HepG2 (cell line): ENCODE measurements at regions not wholly inside any gene's neighbourhood (a gene's known extent, or its start where the extent isn't known, plus 50 kb on each side); places are given as distances from the start of the nearest gene placed in this dataset.

Experiments used
- ADNP ChIP-seq: sonication (generic); formaldehyde crosslinking; IDR thresholded peaks from 2 replicates; pipeline ENCODE4 v1.4.0; 2020; ENCODE audit warnings: missing genetic modification reagents
- ERF ChIP-seq: IDR thresholded peaks from 2 replicates; pipeline ENCODE4 v1.6.1; 2018; ENCODE audit warnings: missing biosample characterization, missing genetic modification reagents
- ETV5 ChIP-seq: IDR thresholded peaks from 2 replicates; pipeline ENCODE4 v1.6.1; 2018; ENCODE audit warnings: missing biosample characterization, missing genetic modification reagents, inconsistent platforms, borderline replicate concordance
- JDP2 ChIP-seq: sonication (generic); formaldehyde crosslinking; IDR thresholded peaks from 2 replicates; pipeline ENCODE4 v1.8.1; 2022; ENCODE audit warnings: missing genetic modification reagents, borderline replicate concordance
- MBD4 ChIP-seq: IDR thresholded peaks from 2 replicates; pipeline ENCODE4 v1.6.1; 2012; ENCODE audit warnings: low read length, inconsistent platforms, borderline replicate concordance
- PHF8 ChIP-seq: sonication (generic); formaldehyde crosslinking; IDR thresholded peaks from 2 replicates; pipeline ENCODE4 v1.5.0; 2020; ENCODE audit warnings: missing genetic modification reagents
- SIX1 ChIP-seq: sonication (generic); formaldehyde crosslinking; IDR thresholded peaks from 2 replicates; pipeline ENCODE4 v1.4.0; 2020; ENCODE audit warnings: missing genetic modification reagents, borderline replicate concordance
- SP2 ChIP-seq: sonication (generic); formaldehyde crosslinking; IDR thresholded peaks from 2 replicates; pipeline ENCODE4 v1.5.1; 2020; ENCODE audit warnings: mild to moderate bottlenecking, missing genetic modification reagents
- TARDBP ChIP-seq: sonication (generic); formaldehyde crosslinking; IDR thresholded peaks from 2 replicates; pipeline ENCODE4 v1.8.0; 2022; ENCODE audit warnings: mild to moderate bottlenecking, missing genetic modification reagents
- ZMYM3 ChIP-seq: sonication (generic); formaldehyde crosslinking; IDR thresholded peaks from 2 replicates; pipeline ENCODE4 v1.5.1; 2020; ENCODE audit warnings: mild to moderate bottlenecking, missing genetic modification reagents
- ZNF230 ChIP-seq: sonication (generic); formaldehyde crosslinking; IDR thresholded peaks from 2 replicates; pipeline ENCODE4 v1.4.0; 2020; ENCODE audit warnings: mild to moderate bottlenecking, missing genetic modification reagents
- ZNF251 ChIP-seq: sonication (generic); formaldehyde crosslinking; IDR thresholded peaks from 2 replicates; pipeline ENCODE4 v1.9.0; 2021; ENCODE audit warnings: mild to moderate bottlenecking, missing genetic modification reagents
- ZNF264 ChIP-seq: sonication (generic); formaldehyde crosslinking; IDR thresholded peaks from 2 replicates; pipeline ENCODE4 v1.4.0; 2020; ENCODE audit warnings: missing genetic modification reagents
- ZNF672 ChIP-seq: sonication (generic); formaldehyde crosslinking; IDR thresholded peaks from 2 replicates; pipeline ENCODE4 v1.8.1; 2022; ENCODE audit warnings: missing genetic modification reagents
- ZSCAN25 ChIP-seq: sonication (generic); formaldehyde crosslinking; IDR thresholded peaks from 2 replicates; pipeline ENCODE4 v1.8.0; 2022; ENCODE audit warnings: mild to moderate bottlenecking, missing genetic modification reagents
- TF ChIP-seq, protein P1 (sequence below): sonication (generic); formaldehyde crosslinking; IDR thresholded peaks from 2 replicates; pipeline ENCODE4 v1.8.1; 2023; ENCODE audit warnings: missing genetic modification reagents, inconsistent platforms, borderline replicate concordance
- TF ChIP-seq, protein P2 (sequence below): sonication (generic); formaldehyde crosslinking; IDR thresholded peaks from 2 replicates; pipeline ENCODE4 v1.5.0; 2020; ENCODE audit warnings: missing genetic modification reagents
- TF ChIP-seq, protein P3 (sequence below): IDR thresholded peaks from 2 replicates; pipeline ENCODE4 v1.6.1; 2012; ENCODE audit warnings: low read length, improper control_type of control experiment
- TF ChIP-seq, protein P4 (sequence below), 2 experiments: fragments of 450-650 bp in 1 of 2; sonication (generic) in 1 of 2; formaldehyde crosslinking; IDR thresholded peaks; 2 replicates each; pipeline versions ENCODE4 v1.5.0 to v1.8.0; 2020 to 2022; ENCODE audit warnings: mild to moderate bottlenecking in 1 of 2, missing genetic modification reagents in 1 of 2
- TF ChIP-seq, protein P5 (sequence below): sonication (generic); formaldehyde crosslinking; IDR thresholded peaks from 2 replicates; pipeline ENCODE4 v1.4.0; 2020; ENCODE audit warnings: missing genetic modification reagents; ENCODE audit errors: not compliant biosample characterization
- TF ChIP-seq, protein P6 (sequence below): sonication (generic); formaldehyde crosslinking; IDR thresholded peaks from 2 replicates; pipeline ENCODE4 v1.5.1; 2020; ENCODE audit warnings: mild to moderate bottlenecking, missing genetic modification reagents, moderate library complexity

DNA sequence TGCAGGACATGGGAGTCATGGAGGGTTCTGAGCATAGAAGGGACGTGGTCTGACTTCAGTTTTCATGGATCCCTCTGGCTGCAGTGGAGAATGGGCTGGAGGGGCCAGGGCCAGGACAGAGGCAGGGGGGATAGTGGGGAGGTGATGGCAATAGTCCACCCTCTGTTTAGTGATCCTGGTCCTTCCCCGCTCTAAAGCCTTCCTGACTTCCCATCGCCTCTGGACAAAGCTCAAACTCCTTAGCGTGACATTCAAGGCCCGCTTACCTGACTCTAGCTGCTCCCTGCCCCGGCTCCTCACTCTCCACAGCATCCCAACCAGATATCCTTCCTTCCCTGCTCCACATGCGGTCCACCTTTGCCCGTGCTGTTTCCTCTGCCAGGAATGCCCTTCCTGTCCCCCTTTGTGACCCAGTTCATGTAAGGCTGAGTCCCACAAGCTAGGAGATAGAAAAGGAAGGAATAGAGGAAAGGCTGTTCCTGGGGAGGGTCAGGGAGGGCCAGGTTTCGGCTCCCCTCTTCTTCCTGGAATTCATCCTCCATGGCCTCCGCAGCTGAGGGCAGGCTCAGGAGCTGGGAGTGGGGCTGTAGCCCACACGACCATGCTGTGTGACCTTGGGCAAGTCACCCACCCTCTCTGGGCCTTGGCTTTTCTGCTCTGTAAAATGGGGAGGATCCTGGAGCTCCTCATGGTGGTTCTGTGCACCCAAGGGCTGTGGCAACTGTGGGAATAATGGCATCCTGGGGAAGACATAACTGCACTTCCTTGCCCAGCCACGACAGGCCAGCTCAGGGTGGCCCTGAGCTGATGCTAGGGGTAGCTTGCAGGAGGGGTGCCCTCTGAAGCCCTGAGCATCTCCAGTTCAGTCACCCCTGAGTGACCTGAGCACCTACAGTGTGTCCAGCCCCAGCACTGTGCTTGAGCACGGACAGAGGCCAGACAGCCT lies 116.1 kb downstream of the CEBPB start (continued):
- TF ChIP-seq ADNP: peak; percentile 96
- TF ChIP-seq ZNF230: 0 out of 2 replicates have a peak, but pooled peaks have one; percentile 4
- peak; percentile 18; the same call in 1 of the 2 replicates for TF ChIP-seq PHF8 (CRISPR knock-in tag)
- TF ChIP-seq ZNF672: no peak
- TF ChIP-seq ZMYM3 (CRISPR knock-in tag): peak; percentile 100
- no peak for TF ChIP-seq SP2
- TF ChIP-seq, protein P1, sequence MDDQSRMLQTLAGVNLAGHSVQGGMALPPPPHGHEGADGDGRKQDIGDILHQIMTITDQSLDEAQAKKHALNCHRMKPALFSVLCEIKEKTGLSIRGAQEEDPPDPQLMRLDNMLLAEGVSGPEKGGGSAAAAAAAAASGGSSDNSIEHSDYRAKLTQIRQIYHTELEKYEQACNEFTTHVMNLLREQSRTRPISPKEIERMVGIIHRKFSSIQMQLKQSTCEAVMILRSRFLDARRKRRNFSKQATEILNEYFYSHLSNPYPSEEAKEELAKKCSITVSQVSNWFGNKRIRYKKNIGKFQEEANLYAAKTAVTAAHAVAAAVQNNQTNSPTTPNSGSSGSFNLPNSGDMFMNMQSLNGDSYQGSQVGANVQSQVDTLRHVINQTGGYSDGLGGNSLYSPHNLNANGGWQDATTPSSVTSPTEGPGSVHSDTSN (CRISPR knock-in tag): no peak
- TF ChIP-seq ZNF264 (CRISPR knock-in tag): no peak
- no peak for TF ChIP-seq SIX1 (CRISPR knock-in tag)
- TF ChIP-seq, protein P2, sequence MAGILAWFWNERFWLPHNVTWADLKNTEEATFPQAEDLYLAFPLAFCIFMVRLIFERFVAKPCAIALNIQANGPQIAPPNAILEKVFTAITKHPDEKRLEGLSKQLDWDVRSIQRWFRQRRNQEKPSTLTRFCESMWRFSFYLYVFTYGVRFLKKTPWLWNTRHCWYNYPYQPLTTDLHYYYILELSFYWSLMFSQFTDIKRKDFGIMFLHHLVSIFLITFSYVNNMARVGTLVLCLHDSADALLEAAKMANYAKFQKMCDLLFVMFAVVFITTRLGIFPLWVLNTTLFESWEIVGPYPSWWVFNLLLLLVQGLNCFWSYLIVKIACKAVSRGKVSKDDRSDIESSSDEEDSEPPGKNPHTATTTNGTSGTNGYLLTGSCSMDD (CRISPR knock-in tag): no peak
- TF ChIP-seq, protein P3, sequence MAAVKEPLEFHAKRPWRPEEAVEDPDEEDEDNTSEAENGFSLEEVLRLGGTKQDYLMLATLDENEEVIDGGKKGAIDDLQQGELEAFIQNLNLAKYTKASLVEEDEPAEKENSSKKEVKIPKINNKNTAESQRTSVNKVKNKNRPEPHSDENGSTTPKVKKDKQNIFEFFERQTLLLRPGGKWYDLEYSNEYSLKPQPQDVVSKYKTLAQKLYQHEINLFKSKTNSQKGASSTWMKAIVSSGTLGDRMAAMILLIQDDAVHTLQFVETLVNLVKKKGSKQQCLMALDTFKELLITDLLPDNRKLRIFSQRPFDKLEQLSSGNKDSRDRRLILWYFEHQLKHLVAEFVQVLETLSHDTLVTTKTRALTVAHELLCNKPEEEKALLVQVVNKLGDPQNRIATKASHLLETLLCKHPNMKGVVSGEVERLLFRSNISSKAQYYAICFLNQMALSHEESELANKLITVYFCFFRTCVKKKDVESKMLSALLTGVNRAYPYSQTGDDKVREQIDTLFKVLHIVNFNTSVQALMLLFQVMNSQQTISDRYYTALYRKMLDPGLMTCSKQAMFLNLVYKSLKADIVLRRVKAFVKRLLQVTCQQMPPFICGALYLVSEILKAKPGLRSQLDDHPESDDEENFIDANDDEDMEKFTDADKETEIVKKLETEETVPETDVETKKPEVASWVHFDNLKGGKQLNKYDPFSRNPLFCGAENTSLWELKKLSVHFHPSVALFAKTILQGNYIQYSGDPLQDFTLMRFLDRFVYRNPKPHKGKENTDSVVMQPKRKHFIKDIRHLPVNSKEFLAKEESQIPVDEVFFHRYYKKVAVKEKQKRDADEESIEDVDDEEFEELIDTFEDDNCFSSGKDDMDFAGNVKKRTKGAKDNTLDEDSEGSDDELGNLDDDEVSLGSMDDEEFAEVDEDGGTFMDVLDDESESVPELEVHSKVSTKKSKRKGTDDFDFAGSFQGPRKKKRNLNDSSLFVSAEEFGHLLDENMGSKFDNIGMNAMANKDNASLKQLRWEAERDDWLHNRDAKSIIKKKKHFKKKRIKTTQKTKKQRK: no peak
- TF ChIP-seq, protein P4, sequence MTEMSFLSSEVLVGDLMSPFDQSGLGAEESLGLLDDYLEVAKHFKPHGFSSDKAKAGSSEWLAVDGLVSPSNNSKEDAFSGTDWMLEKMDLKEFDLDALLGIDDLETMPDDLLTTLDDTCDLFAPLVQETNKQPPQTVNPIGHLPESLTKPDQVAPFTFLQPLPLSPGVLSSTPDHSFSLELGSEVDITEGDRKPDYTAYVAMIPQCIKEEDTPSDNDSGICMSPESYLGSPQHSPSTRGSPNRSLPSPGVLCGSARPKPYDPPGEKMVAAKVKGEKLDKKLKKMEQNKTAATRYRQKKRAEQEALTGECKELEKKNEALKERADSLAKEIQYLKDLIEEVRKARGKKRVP (CRISPR knock-in tag; IDR thresholded peaks at IDR 0.05): 0 out of 4 replicates have a peak, but pooled peaks of 1 of the 2 experiments have one; percentile 14
- peak; percentile 37; the same call in 1 of the 2 replicates for TF ChIP-seq ETV5
- no peak for TF ChIP-seq TARDBP (CRISPR knock-in tag)
- TF ChIP-seq, protein P5, sequence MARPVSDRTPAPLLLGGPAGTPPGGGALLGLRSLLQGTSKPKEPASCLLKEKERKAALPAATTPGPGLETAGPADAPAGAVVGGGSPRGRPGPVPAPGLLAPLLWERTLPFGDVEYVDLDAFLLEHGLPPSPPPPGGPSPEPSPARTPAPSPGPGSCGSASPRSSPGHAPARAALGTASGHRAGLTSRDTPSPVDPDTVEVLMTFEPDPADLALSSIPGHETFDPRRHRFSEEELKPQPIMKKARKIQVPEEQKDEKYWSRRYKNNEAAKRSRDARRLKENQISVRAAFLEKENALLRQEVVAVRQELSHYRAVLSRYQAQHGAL (CRISPR knock-in tag): no peak
- no peak for TF ChIP-seq ERF (CRISPR knock-in tag)
- no peak for TF ChIP-seq ZSCAN25
- TF ChIP-seq JDP2 (CRISPR knock-in tag): no peak
- no peak for TF ChIP-seq MBD4
- TF ChIP-seq ZNF251 (CRISPR knock-in tag): no peak
- TF ChIP-seq, protein P6, sequence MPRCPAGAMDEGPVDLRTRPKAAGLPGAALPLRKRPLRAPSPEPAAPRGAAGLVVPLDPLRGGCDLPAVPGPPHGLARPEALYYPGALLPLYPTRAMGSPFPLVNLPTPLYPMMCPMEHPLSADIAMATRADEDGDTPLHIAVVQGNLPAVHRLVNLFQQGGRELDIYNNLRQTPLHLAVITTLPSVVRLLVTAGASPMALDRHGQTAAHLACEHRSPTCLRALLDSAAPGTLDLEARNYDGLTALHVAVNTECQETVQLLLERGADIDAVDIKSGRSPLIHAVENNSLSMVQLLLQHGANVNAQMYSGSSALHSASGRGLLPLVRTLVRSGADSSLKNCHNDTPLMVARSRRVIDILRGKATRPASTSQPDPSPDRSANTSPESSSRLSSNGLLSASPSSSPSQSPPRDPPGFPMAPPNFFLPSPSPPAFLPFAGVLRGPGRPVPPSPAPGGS (CRISPR knock-in tag): no peak
